ENCODE measurements at regions not wholly inside any gene's neighbourhood (a gene's known extent, or its start where the extent isn't known, plus 50 kb on each side); places are given as distances from the start of the nearest gene placed in this dataset.

GRCh38 chr1:229204921-229205777 is 65.8 kb upstream of the RAB4A start:
- TF ChIP-seq, protein P1, sequence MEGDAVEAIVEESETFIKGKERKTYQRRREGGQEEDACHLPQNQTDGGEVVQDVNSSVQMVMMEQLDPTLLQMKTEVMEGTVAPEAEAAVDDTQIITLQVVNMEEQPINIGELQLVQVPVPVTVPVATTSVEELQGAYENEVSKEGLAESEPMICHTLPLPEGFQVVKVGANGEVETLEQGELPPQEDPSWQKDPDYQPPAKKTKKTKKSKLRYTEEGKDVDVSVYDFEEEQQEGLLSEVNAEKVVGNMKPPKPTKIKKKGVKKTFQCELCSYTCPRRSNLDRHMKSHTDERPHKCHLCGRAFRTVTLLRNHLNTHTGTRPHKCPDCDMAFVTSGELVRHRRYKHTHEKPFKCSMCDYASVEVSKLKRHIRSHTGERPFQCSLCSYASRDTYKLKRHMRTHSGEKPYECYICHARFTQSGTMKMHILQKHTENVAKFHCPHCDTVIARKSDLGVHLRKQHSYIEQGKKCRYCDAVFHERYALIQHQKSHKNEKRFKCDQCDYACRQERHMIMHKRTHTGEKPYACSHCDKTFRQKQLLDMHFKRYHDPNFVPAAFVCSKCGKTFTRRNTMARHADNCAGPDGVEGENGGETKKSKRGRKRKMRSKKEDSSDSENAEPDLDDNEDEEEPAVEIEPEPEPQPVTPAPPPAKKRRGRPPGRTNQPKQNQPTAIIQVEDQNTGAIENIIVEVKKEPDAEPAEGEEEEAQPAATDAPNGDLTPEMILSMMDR (IDR thresholded peaks at IDR 0.05): no peak
- no peaks in the 10 kb centered on the region for H3K9me3 ChIP-seq (ENCODE audit: control insufficient read depth, low read length)
- H2AFZ ChIP-seq: no peak overlapping the region
- no peaks in the 10 kb centered on the region for H3K27me3 ChIP-seq (ENCODE audit: control insufficient read depth, insufficient read depth, low read length)
- H3K4me3 ChIP-seq (ENCODE audit: low read depth, low read length): no peak overlapping the region
- H3K36me3 ChIP-seq (ENCODE audit: control insufficient read depth, insufficient read depth, low read length): no peaks in the 10 kb centered on the region
- no peaks in the 10 kb centered on the region for H3K4me1 ChIP-seq
- no peak overlapping the region for H3K9ac ChIP-seq
- no peak overlapping the region for H3K4me2 ChIP-seq (ENCODE audit: low read length)
- H3K27ac ChIP-seq: no peak overlapping the region
- no peaks in the 10 kb centered on the region for H3K79me2 ChIP-seq

GRCh38 chr1:229205854-229206253 is 65.1 kb upstream of the RAB4A start:
- no peak overlapping the region for H3K4me2 ChIP-seq (ENCODE audit: low read length)
- no peaks in the 10 kb centered on the region for H3K27me3 ChIP-seq (ENCODE audit: control insufficient read depth, insufficient read depth, low read length)
- no peaks in the 10 kb centered on the region for H3K9me3 ChIP-seq (ENCODE audit: control insufficient read depth, low read length)
- H3K4me1 ChIP-seq: no peaks in the 10 kb centered on the region
- H3K4me3 ChIP-seq (ENCODE audit: low read depth, low read length): no peak overlapping the region
- no peak overlapping the region for H3K27ac ChIP-seq
- no peak overlapping the region for H3K9ac ChIP-seq
- no peaks in the 10 kb centered on the region for H3K79me2 ChIP-seq
- H3K36me3 ChIP-seq (ENCODE audit: control insufficient read depth, insufficient read depth, low read length): no peaks in the 10 kb centered on the region
- H2AFZ ChIP-seq: no peak overlapping the region
- TF ChIP-seq, protein P1 (IDR thresholded peaks at IDR 0.05): no peak

- Histone ChIP-seq H3K4me2 (ENCODE audit: low read length) (no peak overlapping the region), H2AFZ (no peak overlapping the region), H3K9ac (no peak overlapping the region), H3K4me1 (no peaks in the 10 kb centered on the region), H3K9me3 (ENCODE audit: control insufficient read depth, low read length) (no peaks in the 10 kb centered on the region), H3K27me3 (ENCODE audit: control insufficient read depth, insufficient read depth, low read length) (no peaks in the 10 kb centered on the region), H3K79me2 (no peaks in the 10 kb centered on the region), H3K27ac (no peak overlapping the region), H3K36me3 (ENCODE audit: control insufficient read depth, insufficient read depth, low read length) (no peaks in the 10 kb centered on the region), H3K4me3 (ENCODE audit: low read depth, low read length) (no peak overlapping the region)
- TF ChIP-seq, protein P1 (IDR thresholded peaks at IDR 0.05): no peak
Observed at GRCh38 chr1:229207916-229208315, 63.0 kb upstream of the RAB4A start.

GRCh38 chr1:229208481-229208880 is 62.4 kb upstream of the RAB4A start:
- H3K9me3 ChIP-seq (ENCODE audit: control insufficient read depth, low read length): no peaks in the 10 kb centered on the region
- H3K4me1 ChIP-seq: no peaks in the 10 kb centered on the region
- H2AFZ ChIP-seq: no peak overlapping the region
- TF ChIP-seq, protein P1 (IDR thresholded peaks at IDR 0.05): no peak
- H3K4me2 ChIP-seq (ENCODE audit: low read length): no peak overlapping the region
- H3K27ac ChIP-seq: no peak overlapping the region
- H3K36me3 ChIP-seq (ENCODE audit: control insufficient read depth, insufficient read depth, low read length): no peaks in the 10 kb centered on the region
- no peaks in the 10 kb centered on the region for H3K79me2 ChIP-seq
- H3K4me3 ChIP-seq (ENCODE audit: low read depth, low read length): no peak overlapping the region
- H3K9ac ChIP-seq: no peak overlapping the region
- no peaks in the 10 kb centered on the region for H3K27me3 ChIP-seq (ENCODE audit: control insufficient read depth, insufficient read depth, low read length)

DNA sequence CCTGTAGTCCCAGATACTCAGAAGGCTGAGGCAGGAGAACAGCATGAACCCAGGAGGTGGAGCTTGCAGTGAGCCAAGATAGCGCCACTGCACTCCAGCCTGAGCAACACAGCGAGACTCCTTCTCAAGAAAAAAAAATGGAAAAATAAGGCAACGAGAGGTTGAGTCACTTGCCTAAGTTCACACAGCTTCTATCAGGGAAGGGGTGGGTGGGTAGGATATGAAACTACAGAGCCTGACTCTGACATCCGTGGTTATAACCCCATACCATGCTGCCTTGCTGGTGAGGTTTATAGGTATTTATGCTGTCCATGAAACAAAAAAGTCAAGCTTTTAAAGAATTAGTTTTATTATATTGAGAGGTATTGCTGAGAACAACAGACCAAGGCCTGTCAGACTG is 61.5 kb upstream of the RAB4A start:
- Histone ChIP-seq H3K36me3 (ENCODE audit: control insufficient read depth, insufficient read depth, low read length) (no peaks in the 10 kb centered on the region), H2AFZ (no peak overlapping the region), H3K9me3 (ENCODE audit: control insufficient read depth, low read length) (no peaks in the 10 kb centered on the region), H3K79me2 (no peaks in the 10 kb centered on the region), H3K4me3 (ENCODE audit: low read depth, low read length) (no peak overlapping the region), H3K4me1 (no peaks in the 10 kb centered on the region), H3K4me2 (ENCODE audit: low read length) (no peak overlapping the region), H3K27ac (no peak overlapping the region), H3K9ac (no peak overlapping the region), H3K27me3 (ENCODE audit: control insufficient read depth, insufficient read depth, low read length) (no peaks in the 10 kb centered on the region)
- TF ChIP-seq, protein P1 (IDR thresholded peaks at IDR 0.05): no peak

Data from parathyroid adenoma (tissue), 2 donors.